ENCODE measurements at regions not wholly inside any gene's neighbourhood (a gene's known extent, or its start where the extent isn't known, plus 50 kb on each side); places are given as distances from the start of the nearest gene placed in this dataset.
"Not testable (repeated sequence)": the region's sequence is repeated elsewhere in the genome, so short reads cannot be mapped to it uniquely, and the experiment has no call there.

DNA sequence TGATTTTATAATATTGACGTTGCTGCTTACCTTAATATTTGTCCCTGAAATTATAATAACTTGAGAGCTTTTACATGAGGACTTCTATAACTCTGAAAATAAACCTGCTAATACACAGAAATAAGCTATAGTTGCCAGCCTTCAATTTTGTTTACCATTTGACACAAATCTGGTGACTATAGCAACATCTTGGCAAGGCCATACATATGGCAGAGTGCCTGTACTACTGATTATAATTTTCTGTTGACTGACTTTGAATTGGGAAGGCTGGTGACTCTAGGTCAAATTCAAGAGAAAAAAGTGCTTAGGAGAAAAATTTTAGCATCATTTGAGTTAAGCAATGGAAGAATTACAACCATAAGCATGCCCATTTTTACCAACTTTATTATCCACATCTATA is 581.4 kb upstream of the PTPRD start:
- TF ChIP-seq EZH2 (IDR thresholded peaks at IDR 0.05; ENCODE audit: low read depth) (no peak), CTCF (conservative IDR thresholded peaks at IDR 0.05) (no peak)
- POLR2A ChIA-PET (ENCODE audit: unreplicated experiment) = no interaction called here
- Histone ChIP-seq H3F3A (ENCODE audit: insufficient read depth, low read depth) (no peaks in the 10 kb centered on the region), H2AFZ (no peak overlapping the region), H3K36me3 (ENCODE audit: low read depth) (no peaks in the 10 kb centered on the region), H3K4me3 (no peak overlapping the region), H4K20me1 (ENCODE audit: insufficient read depth) (no peaks in the 10 kb centered on the region), H3K27me3 (ENCODE audit: insufficient read depth, low read depth) (no peaks in the 10 kb centered on the region), H3K27ac (no peak overlapping the region), H3K9me3 (ENCODE audit: insufficient read depth, low read depth) (no peaks in the 10 kb centered on the region), H3K4me2 (no peak overlapping the region), H3K79me2 (ENCODE audit: low read depth) (no peaks in the 10 kb centered on the region), H3K9me2 (ENCODE audit: insufficient read depth) (no peaks in the 10 kb centered on the region), H3K4me1 (replicated peaks; ENCODE audit: insufficient read depth) (no peaks in the 10 kb centered on the region)
- CTCF ChIA-PET = no interaction called here
- intact Hi-C loops (cut with micrococcal nuclease; ENCODE audit: unreplicated experiment) = no loop called here
- DNase-seq = no peak
- no TSS peak for BruUV-seq (replicated peaks)

GRCh38 chr9:11196840-11197365 is 584.1 kb upstream of the PTPRD start:
- BruUV-seq (replicated peaks) = not testable (repeated sequence)

DNA sequence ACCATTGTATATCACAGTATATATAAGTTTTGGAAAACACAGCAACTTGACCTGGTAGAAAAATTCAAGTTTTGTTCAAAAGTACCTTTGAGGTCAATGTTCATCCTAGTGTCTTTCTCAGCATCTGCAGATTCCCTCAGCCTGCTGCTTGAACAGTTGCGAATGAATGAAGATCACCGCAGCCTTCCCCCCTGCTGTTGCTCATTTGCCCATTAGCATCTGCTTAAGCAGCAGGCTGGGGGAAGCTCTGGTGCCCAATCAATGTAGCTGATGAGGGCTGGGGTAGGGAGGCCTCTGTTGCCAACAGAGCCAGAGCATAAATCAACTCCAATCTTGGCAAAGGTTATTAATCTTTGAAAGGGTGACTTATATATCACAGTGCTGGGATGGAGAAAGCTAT is 586.5 kb upstream of the PTPRD start:
- CTCF ChIA-PET = no interaction called here
- intact Hi-C loops (cut with micrococcal nuclease; ENCODE audit: unreplicated experiment) = no loop called here
- TF ChIP-seq EZH2 (IDR thresholded peaks at IDR 0.05; ENCODE audit: low read depth) (no peak), CTCF (conservative IDR thresholded peaks at IDR 0.05) (no peak)
- POLR2A ChIA-PET (ENCODE audit: unreplicated experiment) = no interaction called here
- H2AFZ ChIP-seq = no peak overlapping the region
- BruUV-seq (replicated peaks) = no TSS peak
- H4K20me1 ChIP-seq (ENCODE audit: insufficient read depth) = no peaks in the 10 kb centered on the region
- no peaks in the 10 kb centered on the region for H3K9me3 ChIP-seq (ENCODE audit: insufficient read depth, low read depth)
- no peaks in the 10 kb centered on the region for H3F3A ChIP-seq (ENCODE audit: insufficient read depth, low read depth)
- H3K9me2 ChIP-seq (ENCODE audit: insufficient read depth) = no peaks in the 10 kb centered on the region
- no peaks in the 10 kb centered on the region for H3K36me3 ChIP-seq (ENCODE audit: low read depth)
- no peak overlapping the region for H3K27ac ChIP-seq
- no peak overlapping the region for H3K4me3 ChIP-seq
- no peak for DNase-seq
- H3K4me2 ChIP-seq = no peak overlapping the region
- no peaks in the 10 kb centered on the region for H3K79me2 ChIP-seq (ENCODE audit: low read depth)
- no peaks in the 10 kb centered on the region for H3K4me1 ChIP-seq (replicated peaks; ENCODE audit: insufficient read depth)
- no peaks in the 10 kb centered on the region for H3K27me3 ChIP-seq (ENCODE audit: insufficient read depth, low read depth)

More at GRCh38 chr9:11196840-11197365, 584.1 kb upstream of the PTPRD start:
- intact Hi-C loops (cut with micrococcal nuclease; ENCODE audit: unreplicated experiment); H3K9me2 ChIP-seq (ENCODE audit: insufficient read depth); H3F3A ChIP-seq (ENCODE audit: insufficient read depth, low read depth); H3K4me3 ChIP-seq; H3K79me2 ChIP-seq (ENCODE audit: low read depth); H3K4me1 ChIP-seq (replicated peaks; ENCODE audit: insufficient read depth); H3K27ac ChIP-seq; H4K20me1 ChIP-seq (ENCODE audit: insufficient read depth); H3K27me3 ChIP-seq (ENCODE audit: insufficient read depth, low read depth); H3K36me3 ChIP-seq (ENCODE audit: low read depth); DNase-seq; H2AFZ ChIP-seq; H3K9me3 ChIP-seq (ENCODE audit: insufficient read depth, low read depth); POLR2A ChIA-PET (ENCODE audit: unreplicated experiment); CTCF ChIA-PET; H3K4me2 ChIP-seq: not testable (repeated sequence)

DNA sequence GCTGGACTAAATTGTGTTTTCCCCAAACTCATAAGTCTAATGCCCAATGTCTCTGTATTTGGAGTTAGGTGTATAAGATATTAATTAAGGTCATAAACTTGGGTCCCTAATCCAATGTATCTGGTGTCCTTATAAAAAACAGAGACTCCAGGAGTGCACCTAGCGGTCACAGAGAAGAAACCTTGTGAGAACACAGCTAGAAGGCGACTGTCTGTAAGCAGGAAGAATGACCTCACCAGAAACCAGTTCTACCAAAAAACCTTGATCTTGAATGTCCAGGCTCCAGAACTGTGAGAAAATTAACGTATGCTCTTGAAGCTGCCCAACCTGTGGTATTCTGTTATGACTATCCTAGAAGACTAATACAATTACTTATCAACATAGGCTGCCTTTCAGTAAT is 591.7 kb upstream of the PTPRD start:
- no peaks in the 10 kb centered on the region for H3K27me3 ChIP-seq (ENCODE audit: insufficient read depth, low read depth)
- CTCF ChIA-PET = no interaction called here
- no peak overlapping the region for H2AFZ ChIP-seq
- no peaks in the 10 kb centered on the region for H4K20me1 ChIP-seq (ENCODE audit: insufficient read depth)
- H3K27ac ChIP-seq = no peak overlapping the region
- H3K36me3 ChIP-seq (ENCODE audit: low read depth) = no peaks in the 10 kb centered on the region
- no peak overlapping the region for H3K4me3 ChIP-seq
- intact Hi-C loops (cut with micrococcal nuclease; ENCODE audit: unreplicated experiment) = no loop called here
- TF ChIP-seq EZH2 (IDR thresholded peaks at IDR 0.05; ENCODE audit: low read depth) (no peak), CTCF (conservative IDR thresholded peaks at IDR 0.05) (no peak)
- no peaks in the 10 kb centered on the region for H3F3A ChIP-seq (ENCODE audit: insufficient read depth, low read depth)
- H3K79me2 ChIP-seq (ENCODE audit: low read depth) = no peaks in the 10 kb centered on the region
- no TSS peak for BruUV-seq (replicated peaks)
- POLR2A ChIA-PET (ENCODE audit: unreplicated experiment) = no interaction called here
- no peaks in the 10 kb centered on the region for H3K9me2 ChIP-seq (ENCODE audit: insufficient read depth)
- H3K9me3 ChIP-seq (ENCODE audit: insufficient read depth, low read depth) = no peaks in the 10 kb centered on the region
- no peak for DNase-seq
- H3K4me2 ChIP-seq = no peak overlapping the region
- no peaks in the 10 kb centered on the region for H3K4me1 ChIP-seq (replicated peaks; ENCODE audit: insufficient read depth)

All from PC-9 (cell line).